C4-2B (cell line): ENCODE measurements at regions not wholly inside any gene's neighbourhood (a gene's known extent, or its start where the extent isn't known, plus 50 kb on each side); places are given as distances from the start of the nearest gene placed in this dataset.

Experiments
- H3K27ac ChIP-seq: fragments of 450-650 bp; 2 replicates; pipeline ENCODE4 v1.5.1; 2017
- ZFX ChIP-seq: fragments of 450-650 bp; IDR thresholded peaks from 2 replicates; pipeline ENCODE4 v1.6.1; 2017
- TF ChIP-seq, protein P1 (sequence below): fragments of 450-650 bp; conservative IDR thresholded peaks from 2 replicates; pipeline ENCODE4 v1.5.1; 2017; ENCODE audit warnings: mild to moderate bottlenecking

DNA sequence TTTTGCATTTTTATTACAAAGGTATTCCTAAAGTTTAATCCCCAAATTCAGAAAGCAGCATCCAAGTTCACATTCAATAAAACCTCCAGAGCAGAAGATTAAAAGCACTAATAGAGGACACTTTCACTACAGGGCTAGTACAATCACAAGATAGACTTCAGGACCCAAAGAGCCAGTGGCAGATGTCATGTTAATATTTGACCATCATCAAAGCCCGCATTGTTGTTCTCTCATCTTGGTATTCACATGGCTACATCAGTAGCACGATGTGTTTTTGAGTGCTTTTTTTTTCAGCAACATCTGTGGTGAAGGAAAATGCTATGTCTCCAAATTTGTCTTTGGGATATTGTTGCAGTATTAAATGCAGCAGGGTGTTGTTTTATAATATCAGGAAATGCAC lies 134.3 kb downstream of the ARL4A start:
- no peak for TF ChIP-seq ZFX
- TF ChIP-seq, protein P1, sequence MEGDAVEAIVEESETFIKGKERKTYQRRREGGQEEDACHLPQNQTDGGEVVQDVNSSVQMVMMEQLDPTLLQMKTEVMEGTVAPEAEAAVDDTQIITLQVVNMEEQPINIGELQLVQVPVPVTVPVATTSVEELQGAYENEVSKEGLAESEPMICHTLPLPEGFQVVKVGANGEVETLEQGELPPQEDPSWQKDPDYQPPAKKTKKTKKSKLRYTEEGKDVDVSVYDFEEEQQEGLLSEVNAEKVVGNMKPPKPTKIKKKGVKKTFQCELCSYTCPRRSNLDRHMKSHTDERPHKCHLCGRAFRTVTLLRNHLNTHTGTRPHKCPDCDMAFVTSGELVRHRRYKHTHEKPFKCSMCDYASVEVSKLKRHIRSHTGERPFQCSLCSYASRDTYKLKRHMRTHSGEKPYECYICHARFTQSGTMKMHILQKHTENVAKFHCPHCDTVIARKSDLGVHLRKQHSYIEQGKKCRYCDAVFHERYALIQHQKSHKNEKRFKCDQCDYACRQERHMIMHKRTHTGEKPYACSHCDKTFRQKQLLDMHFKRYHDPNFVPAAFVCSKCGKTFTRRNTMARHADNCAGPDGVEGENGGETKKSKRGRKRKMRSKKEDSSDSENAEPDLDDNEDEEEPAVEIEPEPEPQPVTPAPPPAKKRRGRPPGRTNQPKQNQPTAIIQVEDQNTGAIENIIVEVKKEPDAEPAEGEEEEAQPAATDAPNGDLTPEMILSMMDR, result no peak
- H3K27ac ChIP-seq, result no peak overlapping the region

DNA sequence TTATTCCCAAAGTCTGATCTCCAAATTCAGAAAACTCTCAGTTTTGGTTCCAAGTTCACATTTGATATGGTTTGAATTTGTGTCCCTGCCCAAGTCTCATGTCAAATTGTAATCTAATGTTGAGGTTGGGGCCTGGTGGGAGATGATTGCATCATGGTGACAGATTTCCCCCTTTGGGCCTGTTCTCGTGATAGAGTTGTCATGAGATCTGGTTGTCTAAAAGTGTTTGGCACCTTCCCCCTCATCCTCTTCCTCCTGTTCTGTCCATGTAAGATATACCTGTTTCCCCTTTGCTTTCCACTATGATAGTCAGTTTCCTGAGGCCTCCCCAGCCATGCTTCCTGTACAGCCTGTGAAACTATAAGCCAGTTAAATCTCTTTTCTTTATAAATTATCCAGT lies 138.6 kb downstream of the ARL4A start:
- TF ChIP-seq ZFX, result no peak
- TF ChIP-seq, protein P1, result no peak
- H3K27ac ChIP-seq, result no peak overlapping the region

- no peak for TF ChIP-seq ZFX
- TF ChIP-seq, protein P1, result no peak
- no peak overlapping the region for H3K27ac ChIP-seq
These were observed 139.9 kb downstream of the ARL4A start for GRCh38 chr7:12827219-12827821.

GRCh38 chr7:12827920-12828319 lies 140.5 kb downstream of the ARL4A start:
- no peak for TF ChIP-seq ZFX
- TF ChIP-seq, protein P1, result no peak

GRCh38 chr7:12831024-12831423 lies 143.6 kb downstream of the ARL4A start:
- TF ChIP-seq, protein P1, result no peak
- no peak for TF ChIP-seq ZFX
- H3K27ac ChIP-seq, result no peak overlapping the region

More at GRCh38 chr7:12827920-12828319, 140.5 kb downstream of the ARL4A start:
- H3K27ac ChIP-seq, result no peak overlapping the region

DNA sequence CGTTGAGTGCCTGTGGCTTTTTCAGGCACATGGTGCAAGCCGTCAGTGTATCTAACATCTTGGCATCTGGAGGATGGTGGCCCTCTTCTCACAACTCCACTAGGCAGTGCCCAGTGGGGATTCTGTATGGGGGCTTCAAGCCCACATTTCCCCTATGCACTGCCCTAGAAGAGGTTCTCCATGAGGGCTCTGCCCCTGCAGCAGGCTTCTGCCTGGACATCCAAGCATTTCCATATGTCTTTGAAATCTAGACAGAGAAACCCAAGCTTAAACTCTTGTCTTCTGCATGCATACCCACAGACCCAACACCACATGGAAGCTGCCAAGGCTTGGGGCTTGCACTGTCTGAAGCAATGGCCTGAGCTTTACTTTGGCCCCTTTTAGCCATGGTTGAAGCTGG lies 146.4 kb downstream of the ARL4A start:
- TF ChIP-seq ZFX, result no peak
- TF ChIP-seq, protein P1, result no peak
- no peak overlapping the region for H3K27ac ChIP-seq

- H3K27ac ChIP-seq, result no peak overlapping the region
- TF ChIP-seq, protein P1, result no peak
- TF ChIP-seq ZFX, result no peak
These were observed 147.3 kb downstream of the ARL4A start for GRCh38 chr7:12834782-12835181.
